Inferior parietal cortex (tissue), 1 donor: ENCODE measurements at regions not wholly inside any gene's neighbourhood (a gene's known extent, or its start where the extent isn't known, plus 50 kb on each side); places are given as distances from the start of the nearest gene placed in this dataset.

Source experiments
- DNase-seq: peaks from one replicate; pipeline ENCODE4 v3.0.0-alpha.2; 2016; ENCODE audit errors: extremely low spot score

- no peak for DNase-seq
These were observed 106.6 kb upstream of the TNRC6C start for GRCh38 chr17:77851921-77852320.

DNA sequence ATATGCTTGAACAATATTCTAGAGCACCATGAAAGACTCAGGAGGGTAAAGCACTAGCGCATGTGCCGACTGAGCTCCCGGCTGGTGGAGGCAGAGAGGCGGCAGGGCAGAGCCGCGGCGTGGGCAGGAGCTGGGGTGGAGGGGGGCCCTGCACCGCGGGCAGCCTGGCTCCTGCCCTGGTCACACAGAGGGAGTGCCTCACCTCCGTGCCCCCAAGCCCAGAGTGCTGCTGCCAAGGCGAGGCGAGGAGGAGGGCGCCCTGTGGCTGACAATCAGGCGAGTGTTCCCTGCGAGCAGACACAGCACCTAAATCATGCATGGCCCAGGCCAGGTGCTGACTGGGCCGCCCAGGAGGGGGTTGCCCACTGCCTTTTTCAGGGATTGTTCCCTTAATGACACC is 105.8 kb upstream of the TNRC6C start:
- DNase-seq, result no peak

GRCh38 chr17:77853191-77853977 is 105.1 kb upstream of the TNRC6C start:
- no peak for DNase-seq

DNA sequence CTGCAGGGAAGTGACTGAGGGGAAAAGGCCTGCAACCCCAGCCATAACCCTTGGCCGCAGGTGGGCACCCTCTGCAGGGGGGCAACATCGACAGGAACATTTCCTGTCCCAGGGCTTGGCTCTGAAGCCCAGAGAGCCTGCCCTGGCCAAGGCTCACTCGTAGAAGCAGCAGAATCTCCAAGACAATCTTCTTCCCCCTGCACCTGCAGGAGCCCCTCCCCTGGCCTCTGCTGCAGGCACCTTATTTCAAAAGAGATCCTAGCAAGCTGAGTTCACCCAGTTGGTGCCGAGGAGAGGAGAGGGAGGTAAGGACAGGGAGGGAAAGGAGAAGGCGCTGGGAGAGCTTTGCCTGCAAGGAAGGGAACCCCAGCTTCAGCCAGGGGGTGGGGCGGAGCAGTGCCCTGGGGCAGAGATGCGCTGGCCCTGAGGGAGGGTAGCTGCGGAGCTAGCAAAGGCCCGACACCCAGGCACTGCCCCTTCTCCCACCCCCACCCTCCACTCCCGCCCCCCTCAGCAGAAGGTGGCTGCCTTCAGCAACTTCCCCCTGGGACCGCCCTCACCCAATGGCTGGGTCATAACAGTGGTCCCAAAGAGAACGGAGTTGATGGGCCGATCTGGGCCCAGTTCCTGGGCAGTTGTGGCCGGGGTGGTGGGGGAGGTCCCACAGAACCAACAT is 104.3 kb upstream of the TNRC6C start:
- no peak for DNase-seq

DNA sequence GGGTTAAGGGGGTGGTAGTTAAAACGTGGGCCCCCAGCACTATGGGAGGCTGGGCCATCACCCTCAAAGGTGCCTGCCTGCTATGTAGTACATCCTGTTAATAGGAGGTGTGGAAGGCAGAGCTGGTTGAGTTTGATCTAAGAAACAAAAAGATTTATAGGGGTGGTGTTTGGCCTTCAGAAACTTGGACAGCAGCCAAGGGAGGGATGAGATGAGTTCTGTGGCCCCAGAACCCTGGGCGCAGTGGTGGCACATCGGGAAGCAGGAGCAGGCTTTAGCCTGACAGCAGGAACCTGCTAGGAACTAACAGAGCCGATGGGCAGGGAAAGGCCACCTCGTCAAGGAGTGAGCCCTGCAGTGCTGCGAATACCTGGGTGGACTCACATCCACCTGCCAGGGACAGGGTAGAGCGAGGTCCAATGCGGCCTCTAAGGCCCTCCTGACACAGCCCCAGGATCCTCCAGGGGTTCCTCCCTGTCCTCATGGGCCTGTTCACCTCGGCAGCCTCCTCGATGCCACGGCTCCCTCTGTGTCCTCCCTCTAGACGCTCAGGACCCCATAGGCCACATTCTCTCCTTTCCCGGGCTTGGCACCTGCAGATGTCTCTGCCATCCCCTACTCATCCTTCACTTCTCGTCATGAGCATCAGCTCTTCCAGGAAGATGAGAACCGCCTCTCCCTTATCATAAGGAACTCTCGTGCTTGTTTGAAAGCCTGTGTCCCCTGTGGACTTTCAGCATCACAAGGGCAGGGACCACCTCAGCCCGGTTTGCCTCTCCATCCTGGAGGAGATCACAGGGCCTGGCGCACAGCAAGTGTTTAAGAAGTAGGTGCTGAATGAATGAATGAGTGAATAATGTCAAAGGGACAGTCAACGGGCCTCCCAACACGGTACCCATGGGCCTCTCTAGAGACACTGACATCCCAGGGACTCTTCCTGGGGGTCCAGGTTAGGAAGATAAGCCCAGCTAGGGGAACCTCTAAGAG is 103.5 kb upstream of the TNRC6C start:
- DNase-seq, result no peak

GRCh38 chr17:77856551-77857305 is 101.8 kb upstream of the TNRC6C start:
- DNase-seq, result no peak

DNA sequence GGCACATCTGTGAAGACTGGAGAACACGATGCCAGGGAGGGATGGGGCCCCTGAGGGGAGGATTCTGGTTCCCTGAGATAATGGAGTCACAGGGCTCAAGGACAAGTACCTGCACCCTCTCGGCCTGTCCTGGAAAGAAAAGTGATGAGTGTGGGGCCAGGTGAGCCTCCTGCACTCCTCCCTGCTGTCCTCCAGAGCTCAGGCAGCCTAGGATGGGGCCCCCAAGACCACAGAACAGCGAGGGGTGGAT is 101.3 kb upstream of the TNRC6C start:
- DNase-seq, result no peak

DNA sequence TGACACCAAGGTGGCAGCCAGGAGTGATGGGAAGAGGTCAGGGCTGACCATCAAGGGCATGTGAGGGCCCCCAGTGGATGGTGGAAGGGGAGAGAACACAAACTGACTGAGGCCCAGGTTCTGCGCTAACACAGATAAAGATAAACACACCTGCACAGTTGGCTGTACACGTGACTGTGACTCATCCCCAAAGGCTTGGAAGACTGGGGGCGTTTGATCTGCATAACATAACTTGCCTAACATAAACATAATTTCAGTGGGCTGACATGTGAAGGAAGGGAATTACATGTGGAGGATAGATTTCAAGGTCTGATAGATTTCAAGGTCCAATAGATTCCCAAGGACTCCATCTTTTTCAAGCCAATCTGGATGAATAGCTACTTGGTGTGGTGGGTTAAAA is 100.9 kb upstream of the TNRC6C start:
- DNase-seq, result no peak

DNA sequence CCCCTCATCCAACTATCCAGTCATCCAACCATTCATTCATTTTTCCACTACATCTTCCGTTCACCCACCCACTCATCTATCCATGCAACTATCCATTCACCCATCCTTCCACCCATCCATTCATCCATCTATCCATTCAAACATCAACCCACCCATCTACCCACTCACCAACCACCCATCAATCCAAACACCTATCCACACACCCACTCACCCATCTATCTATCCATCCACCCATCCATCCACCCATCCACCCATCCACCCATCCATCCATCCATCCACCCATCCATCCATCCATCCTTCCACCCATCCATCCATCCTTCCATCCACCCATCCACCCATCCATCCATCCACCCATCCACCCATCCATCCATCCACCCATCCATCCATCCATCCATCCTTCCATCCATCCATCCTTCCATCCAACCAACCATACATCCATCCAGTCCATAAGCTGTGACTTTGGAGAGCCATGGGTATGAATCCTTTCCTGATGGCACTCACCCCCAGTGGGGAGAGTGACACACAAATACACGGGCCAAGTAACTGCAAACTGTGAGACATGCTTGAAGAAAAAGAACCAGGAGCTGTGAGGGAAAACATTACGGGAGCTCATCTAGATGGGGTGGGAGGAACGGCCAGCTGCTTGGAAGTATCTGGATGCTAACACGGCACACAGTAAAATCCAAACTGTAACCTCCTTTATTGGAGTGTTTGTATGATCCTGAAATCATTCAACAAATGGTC is 100.0 kb upstream of the TNRC6C start:
- no peak for DNase-seq

DNA sequence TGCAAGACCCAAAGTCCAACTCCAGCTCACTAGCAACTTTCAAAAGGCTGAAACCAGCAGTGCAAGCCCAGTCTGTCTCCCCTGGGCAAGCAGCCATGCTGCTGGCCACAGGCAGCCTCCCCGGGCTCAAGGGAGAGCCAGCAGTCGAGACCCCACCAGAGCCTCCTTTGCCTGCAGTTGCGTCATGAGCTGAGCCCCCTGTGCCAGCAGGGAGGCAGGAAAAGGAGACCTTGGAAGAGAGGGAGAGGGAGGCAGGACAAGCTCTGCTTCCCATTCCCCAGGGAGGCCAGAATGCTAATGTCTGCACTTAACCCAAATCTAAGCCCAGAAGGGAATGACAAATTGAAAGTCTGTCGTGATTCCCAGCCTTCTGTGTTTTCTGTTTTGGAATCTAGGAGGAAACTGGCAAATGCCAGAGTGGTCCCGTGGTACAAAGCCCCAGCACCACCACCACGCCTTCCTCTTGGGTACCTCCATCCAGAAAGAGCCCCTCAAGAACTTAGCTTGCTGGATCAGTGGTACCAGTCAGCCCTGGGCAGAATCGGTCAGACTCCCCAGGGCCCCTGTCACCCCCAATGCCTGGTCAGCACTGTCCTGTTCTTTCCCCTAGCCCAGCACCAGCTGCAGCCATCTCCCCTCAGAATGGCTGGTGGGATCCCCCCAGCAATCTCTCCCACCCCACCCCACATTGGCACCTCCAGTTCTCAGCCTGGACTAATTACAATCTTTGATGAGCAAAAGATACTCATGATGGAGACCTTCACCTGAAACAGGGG is 99.3 kb upstream of the TNRC6C start:
- no peak for DNase-seq

GRCh38 chr17:77861133-77861695 is 97.3 kb upstream of the TNRC6C start:
- no peak for DNase-seq

DNA sequence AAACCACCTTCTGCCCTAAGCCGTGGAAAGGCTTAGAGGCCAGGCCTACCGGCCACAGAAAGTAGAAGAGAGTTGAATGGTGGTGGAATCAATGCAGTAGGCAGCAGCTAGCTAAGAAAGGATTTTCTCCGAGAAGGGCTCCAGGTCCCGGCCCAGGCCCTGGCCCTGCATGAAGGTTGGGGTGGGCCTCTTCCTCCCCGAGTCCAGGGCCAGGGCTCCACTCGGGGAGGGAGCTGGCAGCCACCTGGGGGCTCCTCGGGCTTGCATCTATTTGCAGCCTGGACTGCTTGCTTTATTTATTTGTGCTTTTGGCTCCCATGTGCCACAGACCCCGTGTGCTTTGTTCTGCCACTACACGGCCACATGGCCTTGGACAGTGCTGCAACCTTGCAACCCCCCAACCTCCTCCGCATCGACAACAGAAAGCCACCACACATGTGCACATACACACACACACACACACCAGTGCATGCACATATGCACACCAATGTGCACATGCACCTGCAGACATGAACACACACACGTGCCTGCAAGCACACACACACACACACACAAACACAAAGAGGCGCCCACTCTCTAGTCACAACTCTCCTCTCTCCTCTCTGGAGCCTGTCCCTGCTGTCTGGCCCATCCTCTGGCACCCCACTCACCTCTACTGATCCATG is 96.4 kb upstream of the TNRC6C start:
- no peak for DNase-seq

DNA sequence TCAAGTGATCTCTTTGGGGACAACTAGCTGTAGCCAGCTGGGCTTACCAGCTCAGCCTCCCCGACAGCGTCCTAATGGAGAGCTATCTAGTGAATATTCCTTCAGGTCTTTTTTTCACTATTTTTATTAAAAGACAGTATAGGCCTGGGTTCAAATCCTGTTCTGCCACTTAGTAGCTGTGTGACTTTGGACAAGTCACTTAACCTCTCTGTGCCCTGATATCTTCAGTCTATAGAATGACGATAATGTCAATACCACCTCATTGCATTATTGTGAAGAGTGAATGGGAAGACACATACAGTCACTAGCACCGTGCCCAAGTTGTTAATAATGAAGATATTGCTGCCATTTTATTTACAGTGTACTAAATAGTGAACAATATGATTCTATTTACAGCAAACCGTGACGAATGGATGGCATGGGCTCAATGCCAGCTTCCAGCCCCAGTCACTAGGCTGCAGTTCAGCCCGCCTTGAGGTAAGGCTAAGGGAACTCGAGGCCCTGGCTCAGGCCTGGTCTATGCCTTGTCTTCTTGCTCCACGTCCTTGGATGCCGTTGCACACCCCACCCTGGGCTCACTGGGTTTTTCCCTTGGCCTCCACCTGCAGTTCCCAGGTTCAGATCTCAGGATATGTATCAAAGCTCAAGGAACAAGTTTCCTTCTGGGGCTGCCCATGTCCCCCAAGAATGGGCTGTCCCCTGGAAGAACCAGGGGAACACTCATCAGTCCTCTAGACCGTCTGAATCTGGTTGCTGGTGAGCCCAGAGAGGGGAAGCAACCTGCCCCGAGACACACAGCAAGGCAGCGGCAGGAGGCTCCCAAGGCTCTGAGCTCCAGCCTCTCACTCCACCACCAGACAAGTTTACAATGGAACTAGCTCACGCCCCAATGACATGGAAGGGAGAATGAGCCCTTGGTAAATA is 95.4 kb upstream of the TNRC6C start:
- no peak for DNase-seq

DNA sequence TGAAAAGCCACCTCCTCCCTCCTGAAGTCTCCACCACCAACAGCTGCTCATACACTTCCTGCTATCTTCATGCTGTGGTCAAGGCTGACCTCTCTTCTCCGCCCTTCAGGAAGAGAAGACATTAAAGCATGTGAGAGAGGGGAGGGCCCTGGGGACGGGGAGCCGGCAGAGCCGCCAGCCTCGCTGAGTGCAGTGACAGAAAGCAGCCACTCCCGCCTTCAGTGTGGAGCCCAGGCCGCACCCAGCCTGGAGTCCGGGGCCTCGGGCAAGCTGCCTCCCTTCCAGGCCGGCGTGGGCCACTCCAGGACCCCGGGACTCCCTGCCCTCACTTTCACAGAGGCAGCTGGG is 94.7 kb upstream of the TNRC6C start:
- DNase-seq, result no peak

DNA sequence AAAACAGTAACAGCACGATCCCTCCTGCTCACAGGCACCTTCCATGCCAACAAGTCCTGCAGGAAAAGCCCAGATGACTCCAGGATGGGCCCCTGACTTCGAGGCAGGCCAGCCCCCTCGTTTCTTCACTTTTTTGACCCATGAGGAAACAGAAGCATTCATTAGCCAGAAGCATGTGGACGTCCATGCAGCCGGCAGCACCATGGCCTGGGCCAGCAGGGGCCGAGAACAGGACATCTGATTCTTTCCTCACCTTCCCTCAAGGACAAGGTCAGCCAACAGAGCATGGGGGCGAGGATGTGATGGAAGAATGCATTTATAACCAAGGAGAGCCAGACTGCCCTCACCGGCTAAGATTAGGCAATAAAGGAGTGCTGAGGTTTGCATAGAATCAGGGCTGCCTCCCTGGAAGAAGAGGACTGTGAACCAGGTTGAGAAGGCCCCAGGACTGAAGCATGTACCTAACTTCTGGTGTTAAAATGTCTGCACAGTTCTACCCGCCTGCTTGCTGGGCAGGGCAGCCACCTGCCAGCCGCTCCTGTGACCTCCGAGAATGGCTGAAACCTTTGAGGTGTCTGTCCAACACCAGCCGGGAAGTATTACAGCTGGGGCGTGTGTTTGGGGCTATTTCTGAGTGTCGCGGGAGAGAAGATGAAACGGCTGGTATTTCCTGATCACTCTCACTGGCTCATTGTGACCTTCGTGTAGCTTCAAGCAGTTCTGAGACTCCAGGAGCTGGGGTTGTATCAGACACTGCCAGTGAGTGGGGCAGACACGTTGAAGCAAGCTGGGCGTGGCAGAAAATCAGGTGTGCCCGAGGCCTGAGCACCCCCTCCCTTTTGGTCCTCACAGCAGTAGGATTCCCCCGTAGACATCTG is 94.0 kb upstream of the TNRC6C start:
- no peak for DNase-seq

DNA sequence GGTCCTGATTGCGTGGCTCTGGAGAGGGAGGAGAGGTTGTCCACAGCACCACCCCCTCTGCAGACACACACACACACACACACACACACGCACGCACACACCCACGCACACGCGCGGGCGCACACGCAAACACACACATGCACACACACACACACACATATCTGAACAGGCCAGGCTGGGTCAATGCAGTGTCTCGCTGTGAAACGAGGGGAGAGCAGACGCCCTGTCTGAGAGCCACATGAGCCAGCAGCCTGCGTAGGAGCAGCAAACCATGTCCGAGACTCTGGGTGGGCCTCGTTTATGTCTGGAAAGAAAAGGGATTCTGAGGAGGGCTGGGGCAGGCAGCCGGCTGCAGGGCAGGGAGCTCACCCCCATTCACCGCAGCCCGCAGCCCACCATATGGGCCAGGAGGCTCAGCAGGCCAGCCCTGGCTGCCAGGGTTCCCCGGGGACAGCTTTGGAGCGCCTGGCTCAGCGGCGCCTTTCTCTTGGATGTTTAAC is 93.3 kb upstream of the TNRC6C start:
- no peak for DNase-seq

DNA sequence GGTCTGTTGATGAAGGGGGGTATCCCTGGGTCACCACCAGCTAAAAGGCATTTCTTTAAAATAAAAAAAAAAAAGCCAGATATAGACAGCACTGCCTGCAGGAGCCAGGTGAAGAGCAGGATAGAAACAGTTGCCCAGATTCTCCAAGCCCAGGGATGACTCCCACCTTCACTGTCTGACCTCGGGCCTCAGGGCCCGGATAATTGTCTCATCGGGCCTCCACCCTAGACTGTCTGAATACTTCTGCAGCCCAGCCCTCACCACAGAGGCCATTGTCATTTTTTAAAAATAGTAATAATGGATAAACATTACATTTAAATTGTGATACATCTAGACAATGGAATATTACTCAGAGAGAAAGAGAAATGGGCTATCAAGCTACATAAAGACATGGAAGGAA is 92.8 kb upstream of the TNRC6C start:
- no peak for DNase-seq
